IPS-15b (cell line): ENCODE measurements at regions not wholly inside any gene's neighbourhood (a gene's known extent, or its start where the extent isn't known, plus 50 kb on each side); places are given as distances from the start of the nearest gene placed in this dataset.
"Not testable (repeated sequence)": the region's sequence is repeated elsewhere in the genome, so short reads cannot be mapped to it uniquely, and the experiment has no call there.

Experiments
- H3K27me3 ChIP-seq: one replicate; pipeline ENCODE4 v1.6.1; 2013; ENCODE audit warnings: low read length; ENCODE audit not compliant: control insufficient read depth, insufficient read depth
- H3K36me3 ChIP-seq: one replicate; pipeline ENCODE4 v1.6.1; 2013; ENCODE audit warnings: low read length; ENCODE audit not compliant: control insufficient read depth, insufficient read depth
- H3K4me1 ChIP-seq: one replicate; pipeline ENCODE4 v1.6.1; 2013; ENCODE audit warnings: mild to moderate bottlenecking, low read length; ENCODE audit not compliant: control insufficient read depth, insufficient read depth
- H3K4me3 ChIP-seq: one replicate; pipeline ENCODE4 v1.5.1; 2013; ENCODE audit warnings: low read depth, low read length
- H3K9ac ChIP-seq: one replicate; pipeline ENCODE4 v1.6.1; 2013; ENCODE audit warnings: low read depth, mild to moderate bottlenecking, low read length
- H3K9me3 ChIP-seq: one replicate; pipeline ENCODE4 v1.6.1; 2013; ENCODE audit warnings: mild to moderate bottlenecking, low read length; ENCODE audit not compliant: control insufficient read depth, insufficient read depth

GRCh38 chrX:771536-771935, 140.9 kb downstream of the SHOX start:
- no peaks in the 10 kb centered on the region for H3K27me3 ChIP-seq
- no peak overlapping the region for H3K4me3 ChIP-seq
- H3K9me3 ChIP-seq, result no peaks in the 10 kb centered on the region
- H3K36me3 ChIP-seq, result no peaks in the 10 kb centered on the region
- peaks cover 4% of the 10 kb centered on the region for H3K4me1 ChIP-seq
- H3K9ac ChIP-seq, result no peak overlapping the region

- H3K4me1 ChIP-seq, result peaks cover 4% of the 10 kb centered on the region
- no peak overlapping the region for H3K9ac ChIP-seq
- H3K36me3 ChIP-seq, result no peaks in the 10 kb centered on the region
- H3K9me3 ChIP-seq, result no peaks in the 10 kb centered on the region
- no peak overlapping the region for H3K4me3 ChIP-seq
- H3K27me3 ChIP-seq, result no peaks in the 10 kb centered on the region
These were observed 139.2 kb downstream of the SHOX start for GRCh38 chrX:769796-770195.

GRCh38 chrX:768596-768995, 138.0 kb downstream of the SHOX start:
- no peaks in the 10 kb centered on the region for H3K9me3 ChIP-seq
- H3K27me3 ChIP-seq, result no peaks in the 10 kb centered on the region
- no peaks in the 10 kb centered on the region for H3K36me3 ChIP-seq
- H3K4me1 ChIP-seq, result peaks cover 4% of the 10 kb centered on the region
- no peak overlapping the region for H3K4me3 ChIP-seq
- no peak overlapping the region for H3K9ac ChIP-seq

- Histone ChIP-seq H3K27me3 (no peaks in the 10 kb centered on the region), H3K4me1 (no peaks in the 10 kb centered on the region), H3K36me3 (no peaks in the 10 kb centered on the region), H3K9ac (no peak overlapping the region), H3K4me3 (no peak overlapping the region), H3K9me3 (no peaks in the 10 kb centered on the region)
These were observed 128.3 kb downstream of the SHOX start for GRCh38 chrX:758917-759316.

GRCh38 chrX:750812-751211, 120.2 kb downstream of the SHOX start:
- no peak overlapping the region for H3K9ac ChIP-seq
- H3K9me3 ChIP-seq, result no peaks in the 10 kb centered on the region
- no peaks in the 10 kb centered on the region for H3K4me1 ChIP-seq
- no peaks in the 10 kb centered on the region for H3K36me3 ChIP-seq
- H3K27me3 ChIP-seq, result no peaks in the 10 kb centered on the region
- H3K4me3 ChIP-seq, result no peak overlapping the region

GRCh38 chrX:750263-750662, 119.7 kb downstream of the SHOX start:
- H3K9me3 ChIP-seq, result no peaks in the 10 kb centered on the region
- H3K4me1 ChIP-seq, result no peaks in the 10 kb centered on the region
- no peaks in the 10 kb centered on the region for H3K27me3 ChIP-seq
- H3K36me3 ChIP-seq, result no peaks in the 10 kb centered on the region
- H3K9ac ChIP-seq, result no peak overlapping the region
- no peak overlapping the region for H3K4me3 ChIP-seq

- Histone ChIP-seq H3K9me3 (no peaks in the 10 kb centered on the region), H3K27me3 (no peaks in the 10 kb centered on the region), H3K36me3 (no peaks in the 10 kb centered on the region), H3K4me1 (no peaks in the 10 kb centered on the region), H3K4me3 (no peak overlapping the region), H3K9ac (no peak overlapping the region)
These were observed 116.6 kb downstream of the SHOX start for GRCh38 chrX:747176-747575.

GRCh38 chrX:739611-740010, 109.0 kb downstream of the SHOX start:
- Histone ChIP-seq H3K9ac (no peak overlapping the region), H3K4me3 (no peak overlapping the region), H3K27me3 (no peaks in the 10 kb centered on the region), H3K4me1 (no peaks in the 10 kb centered on the region), H3K36me3 (no peaks in the 10 kb centered on the region), H3K9me3 (no peaks in the 10 kb centered on the region)

- H3K4me3 ChIP-seq, H3K36me3 ChIP-seq, H3K9ac ChIP-seq, H3K4me1 ChIP-seq, H3K27me3 ChIP-seq, H3K9me3 ChIP-seq: not testable (repeated sequence)
These were observed 106.4 kb downstream of the SHOX start for GRCh38 chrX:737021-737420.

- no peak overlapping the region for H3K9ac ChIP-seq
- no peaks in the 10 kb centered on the region for H3K36me3 ChIP-seq
- no peak overlapping the region for H3K4me3 ChIP-seq
- H3K27me3 ChIP-seq, result no peaks in the 10 kb centered on the region
- H3K4me1 ChIP-seq, result no peaks in the 10 kb centered on the region
- H3K9me3 ChIP-seq, result no peaks in the 10 kb centered on the region
These were observed 103.8 kb downstream of the SHOX start for GRCh38 chrX:734362-734761.

GRCh38 chrX:733961-734360, 103.4 kb downstream of the SHOX start:
- H3K9ac ChIP-seq, result no peak overlapping the region
- H3K27me3 ChIP-seq, result no peaks in the 10 kb centered on the region
- H3K9me3 ChIP-seq, result no peaks in the 10 kb centered on the region
- no peak overlapping the region for H3K4me3 ChIP-seq
- H3K36me3 ChIP-seq, result no peaks in the 10 kb centered on the region
- H3K4me1 ChIP-seq, result no peaks in the 10 kb centered on the region

GRCh38 chrX:729583-730409, 99.2 kb downstream of the SHOX start:
- no peak overlapping the region for H3K4me3 ChIP-seq
- H3K4me1 ChIP-seq, result no peaks in the 10 kb centered on the region
- peaks cover 4% of the 10 kb centered on the region for H3K9me3 ChIP-seq
- no peaks in the 10 kb centered on the region for H3K36me3 ChIP-seq
- no peak overlapping the region for H3K9ac ChIP-seq
- no peaks in the 10 kb centered on the region for H3K27me3 ChIP-seq
